GM12878 (cell line): ENCODE measurements at regions not wholly inside any gene's neighbourhood (a gene's known extent, or its start where the extent isn't known, plus 50 kb on each side); places are given as distances from the start of the nearest gene placed in this dataset.
"Not testable (repeated sequence)": the region's sequence is repeated elsewhere in the genome, so short reads cannot be mapped to it uniquely, and the experiment has no call there.

Experiments
- ATAC-seq: fragments of 200-7000 bp; cut with Tn5 transposase; 3 replicates; pipeline ENCODE4 v1.9.1; 2020; ENCODE audit warnings: mild to moderate bottlenecking, moderate library complexity
- BruUV-seq: library from RNA; stranded (reverse); fragments of 400-500 nt; replicated peaks from 2 replicates; lab custom pipeline; 2021; lab: Mats Ljungman, UMichigan
- CTCF ChIA-PET: fragments of 300-600 bp; sonication (Branson Sonifier 250); formaldehyde crosslinking; extraction: SDS; loops from one replicate; lab custom pipeline; 2021; ENCODE audit warnings: inconsistent platforms; lab: Yijun Ruan, JAX
- POLR2A ChIA-PET: fragments of 350-600 bp; formaldehyde crosslinking; extraction: SDS; loops from one replicate; lab custom pipeline; 2021; ENCODE audit warnings: inconsistent platforms; lab: Charles Lee
- RAD21 ChIA-PET: fragments of 300-600 bp; sonication (Branson Sonifier 250); formaldehyde crosslinking; loops from one replicate; lab custom pipeline; 2023; ENCODE audit warnings: antibody characterized with exemption; ENCODE audit not compliant: unreplicated experiment; lab: Charles Lee
- SMC1A ChIA-PET: fragments of 300-600 bp; sonication (Branson Sonifier 250); formaldehyde crosslinking; loops from one replicate; lab custom pipeline; 2023; ENCODE audit not compliant: unreplicated experiment, uncharacterized antibody; lab: Charles Lee
- DNase-seq: peaks from one replicate; pipeline ENCODE4 v3.0.0-alpha.2; 2011; ENCODE audit warnings: low read depth, low spot score
- FAIRE-seq: peaks from 3 replicates; lab custom pipeline; 2011; peaks lifted over from hg19 to GRCh38; lab: Jason Lieb, UNC
- H2AFZ ChIP-seq: 2 replicates; pipeline ENCODE4 v1.6.0; 2011; ENCODE audit warnings: low read depth, low read length, control low read depth; ENCODE audit not compliant: control insufficient read depth
- H3K27ac ChIP-seq: 2 replicates; pipeline ENCODE4 v1.5.1; 2011; ENCODE audit warnings: control low read depth; ENCODE audit not compliant: control insufficient read depth, insufficient read depth
- H3K27me3 ChIP-seq, 2 experiments: replicated peaks in 1 of 2; 2 replicates each; pipeline versions ENCODE4 v1.6.0 to v1.6.1; 2011; ENCODE audit warnings: low read length in 1 of 2; ENCODE audit not compliant: control insufficient read depth in 2 of 2, insufficient read depth in 2 of 2
- H3K36me3 ChIP-seq, 2 experiments: 2 replicates each; pipeline ENCODE4 v1.5.1; 2011; ENCODE audit warnings: low read length in 1 of 2; ENCODE audit not compliant: control insufficient read depth in 2 of 2, insufficient read depth in 2 of 2
- H3K4me1 ChIP-seq: 2 replicates; pipeline ENCODE4 v1.6.1; 2011; ENCODE audit warnings: mild to moderate bottlenecking, low read length, moderate library complexity, mixed read lengths; ENCODE audit not compliant: control insufficient read depth, insufficient read depth
- H3K4me2 ChIP-seq: 2 replicates; pipeline ENCODE4 v1.6.0; 2011; ENCODE audit warnings: control low read depth; ENCODE audit not compliant: control insufficient read depth, insufficient read depth
- H3K4me3 ChIP-seq: fragments of 200-600 bp; sonication (generic); 2 replicates; pipeline ENCODE4 v1.5.1; 2016
- H3K79me2 ChIP-seq: 2 replicates; pipeline ENCODE4 v1.6.0; 2011; ENCODE audit warnings: low read length; ENCODE audit not compliant: control insufficient read depth, insufficient read depth
- H3K9ac ChIP-seq: 2 replicates; pipeline ENCODE4 v1.8.0; 2011; ENCODE audit warnings: low read length, control low read depth, mixed read lengths; ENCODE audit not compliant: control insufficient read depth, insufficient read depth
- H3K9me3 ChIP-seq: replicated peaks from 3 replicates; pipeline ENCODE4 v1.5.1; 2011; ENCODE audit warnings: mild to moderate bottlenecking, low read length; ENCODE audit not compliant: control insufficient read depth, insufficient read depth
- H4K20me1 ChIP-seq: 2 replicates; pipeline ENCODE4 v1.6.0; 2011; ENCODE audit not compliant: control insufficient read depth, insufficient read depth
- WGBS: methylation state at CpG from one replicate; pipeline ENCODE4 v1.1.6; 2016; ENCODE audit warnings: low lambda C conversion rate; ENCODE audit not compliant: insufficient replicate concordance, insufficient coverage; ENCODE audit errors: missing lambda C conversion rate; 5-methylcytosine and 5-hydroxymethylcytosine counted together
- in situ Hi-C: fragments of 300-500 bp; cut with MboI; formaldehyde crosslinking; loops from 9 replicates; pipeline ENCODE4 v1.14.3; 2018; ENCODE audit warnings: mixed read lengths
- intact Hi-C: fragments of 100-400 bp; cut with micrococcal nuclease; formaldehyde crosslinking; loops from one replicate; pipeline ENCODE4 v1.14.2; 2022; ENCODE audit not compliant: unreplicated experiment

DNA sequence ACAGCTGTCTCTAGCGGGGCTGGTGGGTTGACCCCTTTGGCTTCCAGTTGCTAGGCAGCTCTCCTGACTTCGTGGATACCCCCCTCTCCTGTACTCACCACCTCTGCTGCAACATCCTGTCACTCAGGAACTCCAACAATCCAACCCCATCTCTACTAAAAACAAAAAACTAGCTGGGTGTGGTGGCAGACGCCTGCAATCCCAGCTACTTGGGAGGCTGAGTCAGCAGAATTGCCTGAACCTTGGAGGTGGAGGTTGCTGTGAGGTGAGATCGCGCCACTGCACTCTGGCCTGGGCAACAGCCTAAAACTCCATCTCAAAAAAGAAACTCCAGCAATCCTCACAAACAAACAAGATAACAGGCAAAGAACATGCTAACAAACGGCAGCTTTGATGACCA is 162.4 kb downstream of the TRIM43 start:
- H3K36me3 ChIP-seq, H3K4me3 ChIP-seq, H3K79me2 ChIP-seq, intact Hi-C loops, H3K4me2 ChIP-seq, ATAC-seq, H3K9ac ChIP-seq, H3K27me3 ChIP-seq, H3K4me1 ChIP-seq, SMC1A ChIA-PET, POLR2A ChIA-PET, BruUV-seq, CTCF ChIA-PET, in situ Hi-C loops, DNase-seq, H3K9me3 ChIP-seq, H3K27ac ChIP-seq, H2AFZ ChIP-seq, H4K20me1 ChIP-seq, RAD21 ChIA-PET, FAIRE-seq: not testable (repeated sequence)
- WGBS, result 37% methylated on average over 6 of the region's 6 CpGs

GRCh38 chr2:95754819-95755563 is 163.2 kb downstream of the TRIM43 start:
- H3K4me3 ChIP-seq, H3K27me3 ChIP-seq, H3K4me1 ChIP-seq, H3K4me2 ChIP-seq, H3K36me3 ChIP-seq, DNase-seq, intact Hi-C loops, RAD21 ChIA-PET, FAIRE-seq, ATAC-seq, in situ Hi-C loops, H3K27ac ChIP-seq, BruUV-seq, H2AFZ ChIP-seq, SMC1A ChIA-PET, H3K9me3 ChIP-seq, H4K20me1 ChIP-seq, H3K79me2 ChIP-seq, POLR2A ChIA-PET, H3K9ac ChIP-seq, CTCF ChIA-PET: not testable (repeated sequence)
- 10% methylated on average over 12 of the region's 15 CpGs for WGBS

DNA sequence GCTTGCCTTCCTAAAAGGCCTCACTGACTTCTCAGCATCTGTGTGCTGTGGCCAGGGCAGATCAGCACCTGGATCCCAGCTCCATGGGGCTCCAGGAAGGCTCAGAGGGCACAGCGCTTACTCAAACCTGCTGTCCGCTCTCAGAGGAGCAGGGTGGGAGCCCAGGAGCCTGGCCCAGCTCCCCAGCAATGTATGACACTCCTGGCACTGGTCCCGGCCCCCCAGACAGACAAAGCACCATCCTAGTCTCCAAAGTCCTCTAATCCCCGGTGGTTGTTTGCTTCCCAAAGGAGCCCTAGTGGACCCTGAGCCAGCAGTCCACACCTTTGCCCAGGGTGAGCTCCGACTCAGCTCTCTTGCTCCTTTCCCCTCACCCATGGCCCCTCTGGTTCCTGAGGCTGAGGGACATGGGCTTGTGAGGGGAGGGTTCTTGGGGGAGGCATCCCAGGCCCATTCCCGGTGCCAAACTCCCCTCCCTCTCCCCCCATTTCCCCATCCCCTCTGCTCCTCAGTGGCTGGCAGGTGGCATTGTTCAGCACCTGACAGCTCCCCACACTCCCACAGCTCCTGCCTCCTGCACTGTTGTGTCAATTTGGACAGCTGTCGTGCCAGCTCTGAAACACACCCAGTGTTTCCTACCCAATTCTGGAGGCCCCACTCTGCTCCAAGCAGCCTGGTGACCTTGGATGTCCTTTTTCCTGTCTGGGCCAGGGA is 164.3 kb downstream of the TRIM43 start:
- WGBS, result 6% methylated on average over 7 of the region's 7 CpGs
- SMC1A ChIA-PET, POLR2A ChIA-PET, DNase-seq, RAD21 ChIA-PET, ATAC-seq, H4K20me1 ChIP-seq, H2AFZ ChIP-seq, H3K36me3 ChIP-seq, BruUV-seq, H3K4me1 ChIP-seq, H3K4me3 ChIP-seq, intact Hi-C loops, CTCF ChIA-PET, H3K9ac ChIP-seq, FAIRE-seq, H3K9me3 ChIP-seq, H3K27me3 ChIP-seq, H3K27ac ChIP-seq, H3K79me2 ChIP-seq, in situ Hi-C loops, H3K4me2 ChIP-seq: not testable (repeated sequence)
